ENCODE measurements at regions not wholly inside any gene's neighbourhood (a gene's known extent, or its start where the extent isn't known, plus 50 kb on each side); places are given as distances from the start of the nearest gene placed in this dataset.

DNA sequence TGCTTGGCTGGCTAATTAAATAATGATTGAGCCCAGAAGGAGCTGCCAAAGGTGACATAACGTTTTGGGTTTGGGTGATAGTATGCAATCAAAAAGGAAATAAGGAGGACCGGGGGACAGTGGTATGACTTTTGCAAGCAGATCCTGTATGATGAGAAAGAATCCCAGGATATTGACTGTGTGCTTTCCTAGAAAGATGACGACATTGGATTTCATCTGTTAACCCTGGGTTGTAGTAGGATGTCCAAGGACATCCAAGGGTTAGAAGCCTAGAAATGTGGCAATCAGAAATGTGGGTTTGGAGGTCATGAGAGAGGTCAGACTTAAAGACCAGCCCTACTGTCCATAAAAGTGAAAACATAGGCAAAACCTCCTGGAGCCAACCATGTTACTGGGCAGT is 50.3 kb upstream of the HMHB1 start:
- no peaks in the 10 kb centered on the region for H3K36me3 Mint-ChIP-seq (ENCODE audit: low read depth)
- H3K27ac Mint-ChIP-seq = no peak overlapping the region
- H3K27me3 Mint-ChIP-seq = peaks cover 12% of the 10 kb centered on the region
- H3K4me1 Mint-ChIP-seq = peaks cover 11% of the 10 kb centered on the region
- ATAC-seq (replicated peaks) = no peak
- H3K4me3 Mint-ChIP-seq = no peak overlapping the region
- peaks cover 4% of the 10 kb centered on the region for H3K9me3 Mint-ChIP-seq

DNA sequence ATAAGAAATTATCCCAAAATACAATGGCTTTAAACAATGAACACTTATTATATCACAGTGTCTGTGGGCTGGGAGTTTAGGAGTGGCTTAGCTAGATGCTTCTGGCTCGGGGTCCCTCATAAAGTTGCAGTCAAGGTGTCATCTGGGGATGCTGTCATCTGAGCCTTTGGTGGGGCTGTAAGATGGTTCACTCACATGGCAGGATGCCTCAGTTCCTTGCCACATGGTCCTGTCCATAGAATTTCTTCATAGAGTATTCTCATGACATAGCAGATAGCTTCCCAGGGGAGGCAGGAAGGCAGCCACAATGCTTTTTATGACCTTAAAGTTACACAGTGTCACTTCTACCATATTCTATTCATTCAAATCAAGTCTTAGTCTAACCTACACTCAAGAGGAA is 51.2 kb upstream of the HMHB1 start:
- no peak for ATAC-seq (replicated peaks)
- H3K9me3 Mint-ChIP-seq = peaks cover 4% of the 10 kb centered on the region
- peaks cover 9% of the 10 kb centered on the region for H3K27me3 Mint-ChIP-seq
- no peak overlapping the region for H3K27ac Mint-ChIP-seq
- no peaks in the 10 kb centered on the region for H3K36me3 Mint-ChIP-seq (ENCODE audit: low read depth)
- H3K4me3 Mint-ChIP-seq = no peak overlapping the region
- H3K4me1 Mint-ChIP-seq = peaks cover 11% of the 10 kb centered on the region

DNA sequence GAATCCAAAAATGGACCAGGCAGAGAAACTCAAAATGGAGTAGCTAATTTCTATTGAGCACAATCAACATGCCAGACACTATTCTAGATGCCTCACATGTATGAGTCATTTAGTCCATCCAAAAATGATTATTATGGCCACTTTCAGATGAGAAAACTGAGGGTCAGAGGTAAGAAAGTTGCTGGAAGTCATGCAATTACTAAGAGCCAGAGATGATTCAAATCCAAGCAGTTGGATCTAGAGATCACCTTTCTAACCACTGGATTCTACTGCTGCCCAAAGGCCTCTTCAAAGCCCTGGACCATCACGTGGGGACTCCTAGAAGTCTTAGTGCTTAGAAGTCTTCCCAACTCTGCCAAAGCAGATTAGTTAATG is 51.8 kb upstream of the HMHB1 start:
- Mint-ChIP-seq H3K4me1 (peaks cover 11% of the 10 kb centered on the region), H3K9me3 (peaks cover 4% of the 10 kb centered on the region), H3K27me3 (peaks cover 9% of the 10 kb centered on the region), H3K36me3 (ENCODE audit: low read depth) (no peaks in the 10 kb centered on the region), H3K4me3 (no peak overlapping the region), H3K27ac (no peak overlapping the region)
- ATAC-seq (replicated peaks) = peak; percentile 62

DNA sequence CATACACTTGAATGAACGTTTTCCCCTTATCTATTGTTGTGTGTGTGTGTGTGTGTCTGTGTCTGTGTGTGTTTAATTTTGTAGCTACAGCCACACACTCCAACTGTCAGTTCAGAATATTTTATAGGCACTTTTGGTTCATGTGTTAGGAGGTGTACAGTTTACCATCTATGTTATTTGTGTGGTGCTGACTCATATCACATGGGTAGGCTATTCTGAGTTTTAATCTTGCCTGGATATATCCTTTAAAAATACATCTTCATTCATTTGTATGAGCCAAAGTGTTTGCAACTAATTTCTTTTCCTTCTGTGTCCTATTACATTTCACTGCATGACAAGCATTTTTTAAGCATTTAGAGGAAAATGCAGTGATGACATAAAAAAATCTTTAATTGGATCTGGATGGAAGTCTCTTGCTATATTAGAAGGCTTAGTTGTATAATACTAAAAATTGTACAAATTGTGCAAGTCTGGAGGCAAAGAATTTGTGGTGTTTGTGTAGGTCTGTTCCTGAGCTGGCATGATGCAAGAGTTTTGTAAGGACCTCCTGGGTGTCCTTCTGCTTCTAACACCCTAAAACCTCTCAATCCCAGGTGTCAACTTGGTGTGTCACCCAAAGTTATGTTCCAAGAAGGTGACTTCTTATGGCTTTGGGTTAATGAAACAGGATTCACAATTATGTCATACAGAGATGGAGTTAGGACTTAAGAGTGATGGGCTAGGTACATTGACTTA is 52.4 kb upstream of the HMHB1 start:
- no peak overlapping the region for H3K4me3 Mint-ChIP-seq
- H3K27ac Mint-ChIP-seq = peak overlapping the region; percentile 74
- H3K36me3 Mint-ChIP-seq (ENCODE audit: low read depth) = no peaks in the 10 kb centered on the region
- no peak for ATAC-seq (replicated peaks)
- peaks cover 11% of the 10 kb centered on the region for H3K4me1 Mint-ChIP-seq
- H3K27me3 Mint-ChIP-seq = peaks cover 8% of the 10 kb centered on the region
- H3K9me3 Mint-ChIP-seq = peaks cover 4% of the 10 kb centered on the region

GRCh38 chr5:143758750-143759149 is 53.2 kb upstream of the HMHB1 start:
- H3K4me1 Mint-ChIP-seq = peaks cover 11% of the 10 kb centered on the region
- peak; percentile 44 for ATAC-seq (replicated peaks)
- peaks cover 5% of the 10 kb centered on the region for H3K27me3 Mint-ChIP-seq
- peaks cover 4% of the 10 kb centered on the region for H3K9me3 Mint-ChIP-seq
- peak overlapping the region; percentile 13 for H3K4me3 Mint-ChIP-seq
- H3K36me3 Mint-ChIP-seq (ENCODE audit: low read depth) = no peaks in the 10 kb centered on the region
- peak overlapping the region; percentile 74 for H3K27ac Mint-ChIP-seq

- Mint-ChIP-seq H3K9me3 (peaks cover 4% of the 10 kb centered on the region), H3K36me3 (ENCODE audit: low read depth) (no peaks in the 10 kb centered on the region), H3K4me1 (peaks cover 11% of the 10 kb centered on the region), H3K27ac (no peak overlapping the region), H3K27me3 (peaks cover 6% of the 10 kb centered on the region), H3K4me3 (no peak overlapping the region)
- ATAC-seq (replicated peaks) = no peak
These were observed 53.9 kb upstream of the HMHB1 start for GRCh38 chr5:143758015-143758414.

GRCh38 chr5:143757116-143757515 is 54.8 kb upstream of the HMHB1 start:
- H3K27ac Mint-ChIP-seq = no peak overlapping the region
- H3K36me3 Mint-ChIP-seq (ENCODE audit: low read depth) = no peaks in the 10 kb centered on the region
- peaks cover 8% of the 10 kb centered on the region for H3K27me3 Mint-ChIP-seq
- ATAC-seq (replicated peaks) = no peak
- no peak overlapping the region for H3K4me3 Mint-ChIP-seq
- H3K9me3 Mint-ChIP-seq = no peaks in the 10 kb centered on the region
- H3K4me1 Mint-ChIP-seq = peaks cover 11% of the 10 kb centered on the region

DNA sequence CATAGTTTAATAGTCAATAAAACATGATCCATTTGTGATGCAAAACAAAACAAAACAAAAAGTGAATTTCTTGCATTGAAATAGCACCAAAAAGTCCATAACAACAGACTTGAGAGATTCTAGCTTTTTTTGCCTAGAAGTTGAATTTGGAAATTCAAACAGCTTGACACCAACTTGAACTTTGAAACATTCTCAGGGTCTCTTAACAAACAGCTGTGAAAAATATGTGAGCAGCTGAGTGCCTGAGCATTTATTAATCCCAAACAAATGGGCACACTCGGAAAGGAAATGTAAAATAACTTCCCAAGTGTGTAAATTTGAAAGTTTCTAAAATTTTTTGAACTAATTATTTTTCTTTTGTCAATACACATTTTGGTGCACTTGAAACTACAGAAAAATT is 56.0 kb upstream of the HMHB1 start:
- H3K9me3 Mint-ChIP-seq = no peaks in the 10 kb centered on the region
- peaks cover 11% of the 10 kb centered on the region for H3K4me1 Mint-ChIP-seq
- H3K36me3 Mint-ChIP-seq (ENCODE audit: low read depth) = no peaks in the 10 kb centered on the region
- peaks cover 8% of the 10 kb centered on the region for H3K27me3 Mint-ChIP-seq
- no peak overlapping the region for H3K4me3 Mint-ChIP-seq
- ATAC-seq (replicated peaks) = no peak
- no peak overlapping the region for H3K27ac Mint-ChIP-seq

- no peaks in the 10 kb centered on the region for H3K9me3 Mint-ChIP-seq
- no peak overlapping the region for H3K27ac Mint-ChIP-seq
- H3K4me3 Mint-ChIP-seq = no peak overlapping the region
- no peak for ATAC-seq (replicated peaks)
- H3K4me1 Mint-ChIP-seq = no peaks in the 10 kb centered on the region
- H3K36me3 Mint-ChIP-seq (ENCODE audit: low read depth) = no peaks in the 10 kb centered on the region
- H3K27me3 Mint-ChIP-seq = peaks cover 8% of the 10 kb centered on the region
These were observed 59.7 kb upstream of the HMHB1 start for GRCh38 chr5:143752165-143752850.

DNA sequence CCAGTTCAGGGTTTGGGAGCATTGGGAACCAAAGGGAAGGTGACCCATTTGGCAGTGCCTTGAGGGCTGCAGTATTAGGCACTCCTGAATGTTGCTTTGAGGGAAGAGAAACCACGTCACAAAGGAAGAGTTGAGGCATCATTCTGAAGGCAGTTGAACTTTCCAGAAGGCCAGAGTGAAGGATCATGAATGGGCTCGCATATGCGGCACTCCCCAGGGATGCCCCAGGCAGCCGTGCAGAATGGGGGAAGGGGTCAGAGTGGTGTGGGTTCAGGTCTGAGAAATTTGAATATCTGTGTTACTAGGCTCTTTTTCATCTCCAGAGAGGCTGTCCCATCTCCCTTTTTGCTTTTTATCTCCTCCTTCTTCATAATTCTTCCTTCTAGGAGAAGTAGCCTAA is 60.6 kb upstream of the HMHB1 start:
- no peak overlapping the region for H3K27ac Mint-ChIP-seq
- H3K9me3 Mint-ChIP-seq = no peaks in the 10 kb centered on the region
- H3K36me3 Mint-ChIP-seq (ENCODE audit: low read depth) = no peaks in the 10 kb centered on the region
- no peaks in the 10 kb centered on the region for H3K4me1 Mint-ChIP-seq
- ATAC-seq (replicated peaks) = no peak
- H3K27me3 Mint-ChIP-seq = peaks cover 8% of the 10 kb centered on the region
- no peak overlapping the region for H3K4me3 Mint-ChIP-seq

DNA sequence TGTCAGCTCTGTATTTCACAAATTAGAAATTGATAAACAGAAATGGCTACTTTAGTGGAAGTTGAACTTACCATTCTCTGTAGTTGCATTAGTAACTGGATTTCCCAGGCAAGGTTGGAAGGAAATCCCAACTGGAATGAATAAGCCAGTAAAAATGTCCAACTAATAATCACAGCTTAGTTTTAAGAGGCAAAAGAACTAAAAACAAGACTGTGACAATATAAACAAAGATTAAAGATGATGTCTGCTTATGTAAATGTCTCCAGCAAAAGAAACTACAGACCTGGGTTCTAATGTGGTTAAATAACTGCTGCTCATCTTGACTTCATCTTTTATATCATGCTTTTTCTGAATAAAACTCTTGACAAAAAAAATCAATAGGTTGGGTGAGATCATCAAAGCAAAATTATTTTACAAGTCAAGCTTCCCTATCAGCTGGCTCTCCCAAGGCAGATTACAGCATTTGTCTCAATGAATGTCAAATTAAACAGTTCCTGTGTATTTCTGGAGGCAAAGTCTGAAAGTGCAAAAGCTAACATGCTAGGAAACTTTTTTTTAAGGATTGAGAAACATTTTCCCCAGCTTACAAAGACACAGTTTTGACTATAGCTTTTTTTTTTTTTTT is 62.3 kb upstream of the HMHB1 start:
- H3K4me3 Mint-ChIP-seq = no peak overlapping the region
- peaks cover 8% of the 10 kb centered on the region for H3K27me3 Mint-ChIP-seq
- H3K9me3 Mint-ChIP-seq = no peaks in the 10 kb centered on the region

GRCh38 chr5:143748516-143748915 is 63.4 kb upstream of the HMHB1 start:
- no peak overlapping the region for H3K4me3 Mint-ChIP-seq
- no peaks in the 10 kb centered on the region for H3K9me3 Mint-ChIP-seq
- no peaks in the 10 kb centered on the region for H3K36me3 Mint-ChIP-seq (ENCODE audit: low read depth)
- peaks cover 8% of the 10 kb centered on the region for H3K27me3 Mint-ChIP-seq
- no peaks in the 10 kb centered on the region for H3K4me1 Mint-ChIP-seq
- ATAC-seq (replicated peaks) = no peak
- H3K27ac Mint-ChIP-seq = no peak overlapping the region

More for the DNA sequence above, 62.3 kb upstream of the HMHB1 start:
- no peak for ATAC-seq (replicated peaks)
- Mint-ChIP-seq H3K4me1 (no peaks in the 10 kb centered on the region), H3K27ac (no peak overlapping the region), H3K36me3 (ENCODE audit: low read depth) (no peaks in the 10 kb centered on the region)

DNA sequence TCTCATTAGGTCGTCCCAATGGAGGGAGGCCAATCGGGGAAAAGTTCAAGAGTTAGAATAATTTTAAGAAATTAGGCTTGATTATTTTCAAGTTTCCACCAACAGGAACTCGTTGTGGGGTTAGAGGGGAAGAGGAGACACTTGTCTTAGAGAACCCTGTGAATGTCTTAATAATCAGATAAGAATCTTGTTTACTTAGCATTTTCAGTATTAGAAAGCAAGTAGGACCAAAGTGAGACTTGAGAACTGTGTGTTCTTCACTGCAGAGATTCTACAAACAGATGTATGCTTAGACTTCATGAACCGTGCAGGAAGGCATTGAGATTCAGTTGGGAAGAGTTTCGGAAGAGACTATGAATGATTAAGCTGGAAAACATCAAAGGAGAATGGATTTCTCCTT is 69.0 kb upstream of the HMHB1 start:
- no peaks in the 10 kb centered on the region for H3K36me3 Mint-ChIP-seq (ENCODE audit: low read depth)
- no peak overlapping the region for H3K27ac Mint-ChIP-seq
- H3K4me1 Mint-ChIP-seq = no peaks in the 10 kb centered on the region
- no peak for ATAC-seq (replicated peaks)
- H3K9me3 Mint-ChIP-seq = peaks cover 4% of the 10 kb centered on the region
- H3K4me3 Mint-ChIP-seq = no peak overlapping the region
- peaks cover 3% of the 10 kb centered on the region for H3K27me3 Mint-ChIP-seq

GRCh38 chr5:143741421-143741820 is 70.5 kb upstream of the HMHB1 start:
- H3K27me3 Mint-ChIP-seq = peaks cover 3% of the 10 kb centered on the region
- no peak overlapping the region for H3K4me3 Mint-ChIP-seq
- H3K36me3 Mint-ChIP-seq (ENCODE audit: low read depth) = no peaks in the 10 kb centered on the region
- no peak overlapping the region for H3K27ac Mint-ChIP-seq
- no peak for ATAC-seq (replicated peaks)
- H3K9me3 Mint-ChIP-seq = peaks cover 4% of the 10 kb centered on the region
- H3K4me1 Mint-ChIP-seq = no peaks in the 10 kb centered on the region

GRCh38 chr5:143740956-143741355 is 71.0 kb upstream of the HMHB1 start:
- H3K36me3 Mint-ChIP-seq (ENCODE audit: low read depth) = no peaks in the 10 kb centered on the region
- H3K9me3 Mint-ChIP-seq = peaks cover 4% of the 10 kb centered on the region
- no peak for ATAC-seq (replicated peaks)
- H3K4me3 Mint-ChIP-seq = no peak overlapping the region
- no peak overlapping the region for H3K27ac Mint-ChIP-seq
- H3K4me1 Mint-ChIP-seq = no peaks in the 10 kb centered on the region
- peaks cover 3% of the 10 kb centered on the region for H3K27me3 Mint-ChIP-seq

All from activated T-helper 17 cell treated with anti-CD3 and anti-CD28 coated beads, Interleukin-2, amount 50 U/mL, for 72 hours (primary cell).